Esophagus squamous epithelium (tissue), 5 donors: ENCODE measurements at regions not wholly inside any gene's neighbourhood (a gene's known extent, or its start where the extent isn't known, plus 50 kb on each side); places are given as distances from the start of the nearest gene placed in this dataset.
"Not testable (repeated sequence)": the region's sequence is repeated elsewhere in the genome, so short reads cannot be mapped to it uniquely, and the experiment has no call there.

Source experiments
- DNase-seq: peaks from one replicate; lab custom pipeline; 2025; lab: John Stamatoyannopoulos, UW
- H3K27ac ChIP-seq, 4 donors: fragments of 200-600 bp; sonication (generic); one replicate each; pipeline ENCODE4 v1.5.1; 2016 to 2019; ENCODE audit warnings: mild to moderate bottlenecking in 1 of 4
- H3K27me3 ChIP-seq, 4 donors: fragments of 200-600 bp; sonication (generic); 1 replicate in 3 of 4; 2 replicates in 1 of 4; pipeline versions ENCODE4 v1.5.1 to v1.6.0; 2017 to 2021; ENCODE audit warnings: antibody characterized with exemption in 1 of 4
- H3K36me3 ChIP-seq, 3 donors: fragments of 200-600 bp; sonication (generic); one replicate each; pipeline ENCODE4 v1.5.1; 2016 to 2019
- H3K4me1 ChIP-seq, 3 donors: fragments of 200-600 bp; sonication (generic); one replicate each; pipeline ENCODE4 v1.5.1; 2017 to 2019
- H3K4me3 ChIP-seq, 4 donors: fragments of 200-600 bp; sonication (generic); 1 replicate in 3 of 4; 2 replicates in 1 of 4; pipeline ENCODE4 v1.5.1; 2016 to 2019; ENCODE audit warnings: mild to moderate bottlenecking in 2 of 4, moderate library complexity in 1 of 4
- H3K9me3 ChIP-seq, 3 donors: fragments of 200-600 bp; sonication (generic); one replicate each; pipeline ENCODE4 v1.5.1; 2016 to 2019
- CTCF ChIP-seq, 6 experiments: fragments of 450-650 bp in 4 of 6; fragments of 200-600 bp in 2 of 6; sonication (generic) in 2 of 6; IDR thresholded peaks; one replicate each; pipeline ENCODE4 v1.5.1; 2016 to 2019; ENCODE audit warnings: antibody characterized with exemption in 6 of 6, mild to moderate bottlenecking in 4 of 6, moderate library complexity in 4 of 6
- POLR2A ChIP-seq, 4 donors: fragments of 450-650 bp; IDR thresholded peaks; one replicate each; pipeline ENCODE4 v1.6.1; 2017; ENCODE audit warnings: antibody characterized with exemption in 4 of 4, mild to moderate bottlenecking in 4 of 4, moderate library complexity in 3 of 4
- WGBS, 2 donors: methylation state at CpG; one replicate each; pipeline ENCODE4 v1.1.5; 2018; 5-methylcytosine and 5-hydroxymethylcytosine counted together
- intact Hi-C: fragments of 100-400 bp; cut with DNase I; formaldehyde crosslinking; loops from one replicate; pipeline ENCODE4 v1.15.0; 2022
- donor health status: DM: yes; HTN: yes; CAD: no.

DNA sequence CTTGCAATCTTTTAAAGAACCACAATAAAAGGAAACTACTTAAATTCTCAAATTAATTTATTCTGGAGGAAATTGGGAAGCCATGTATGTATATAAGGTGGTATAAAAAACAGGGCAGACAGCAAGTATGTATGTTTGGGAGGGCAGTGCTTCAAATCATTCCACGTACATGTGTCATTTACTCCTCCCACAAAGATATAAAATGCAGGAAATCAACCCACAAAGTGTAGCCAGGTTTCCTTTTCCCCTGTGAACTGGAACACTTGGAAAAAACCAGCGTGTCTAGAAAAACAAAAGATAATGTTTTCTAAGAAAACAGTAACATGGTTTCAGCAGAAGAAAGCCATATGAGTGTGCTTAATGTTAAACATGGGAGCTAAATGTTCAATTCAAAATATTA is 156.7 kb upstream of the FAM47A start:
- intact Hi-C loops, result no loop called here
- Histone ChIP-seq H3K9me3 (no peaks in the 10 kb centered on the region), H3K36me3 (no peaks in the 10 kb centered on the region), H3K4me1 (no peaks in the 10 kb centered on the region), H3K27ac (no peak overlapping the region), H3K4me3 (no peak overlapping the region), H3K27me3 (no peaks in the 10 kb centered on the region)
- WGBS, 2 donors, result 6 to 21% methylated on average over 2 of the region's 2 CpGs
- DNase-seq, result no peak
- no peak for TF ChIP-seq POLR2A (IDR thresholded peaks at IDR 0.05)
- no peak for TF ChIP-seq CTCF (IDR thresholded peaks at IDR 0.05)

GRCh38 chrX:34279866-34280560 is 147.9 kb upstream of the FAM47A start:
- no peaks in the 10 kb centered on the region for H3K9me3 ChIP-seq
- H3K4me3 ChIP-seq, result no peak overlapping the region
- no peak overlapping the region for H3K27ac ChIP-seq
- no peaks in the 10 kb centered on the region for H3K4me1 ChIP-seq
- TF ChIP-seq POLR2A (IDR thresholded peaks at IDR 0.05) (no peak), CTCF (IDR thresholded peaks at IDR 0.05) (no peak)
- no peaks in the 10 kb centered on the region for H3K27me3 ChIP-seq
- H3K36me3 ChIP-seq, result no peaks in the 10 kb centered on the region
- 51 to 79% methylated on average over 5 of the region's 5 CpGs for WGBS, 2 donors
- intact Hi-C loops, result no loop called here
- no peak for DNase-seq

DNA sequence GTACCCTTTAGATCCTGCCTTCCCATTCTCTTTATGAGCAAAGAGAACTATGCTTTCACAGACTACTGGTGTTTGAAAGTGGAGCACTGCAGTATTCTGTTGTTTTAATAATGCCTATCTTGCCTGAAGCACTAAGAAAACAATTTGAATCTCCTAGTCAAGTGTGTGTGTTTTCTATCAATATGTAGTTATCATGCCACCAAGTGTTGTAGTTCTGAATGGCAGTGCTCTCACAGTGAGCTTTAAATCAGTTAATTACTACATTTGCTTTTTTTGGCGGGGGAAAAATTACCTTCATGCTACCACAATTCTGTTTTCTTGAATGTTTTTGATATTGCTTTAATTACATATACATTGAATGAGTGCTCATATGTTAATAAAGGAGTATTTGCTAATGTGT is 143.6 kb upstream of the FAM47A start:
- no peaks in the 10 kb centered on the region for H3K27me3 ChIP-seq
- no peaks in the 10 kb centered on the region for H3K4me1 ChIP-seq
- TF ChIP-seq CTCF (IDR thresholded peaks at IDR 0.05) (no peak), POLR2A (IDR thresholded peaks at IDR 0.05) (no peak)
- no peaks in the 10 kb centered on the region for H3K9me3 ChIP-seq
- DNase-seq, result no peak
- no peaks in the 10 kb centered on the region for H3K36me3 ChIP-seq
- WGBS, 2 donors, result 0 to 17% methylated on average over 1 of the region's 1 CpG
- no peak overlapping the region for H3K4me3 ChIP-seq
- H3K27ac ChIP-seq, result no peak overlapping the region
- intact Hi-C loops, result no loop called here

DNA sequence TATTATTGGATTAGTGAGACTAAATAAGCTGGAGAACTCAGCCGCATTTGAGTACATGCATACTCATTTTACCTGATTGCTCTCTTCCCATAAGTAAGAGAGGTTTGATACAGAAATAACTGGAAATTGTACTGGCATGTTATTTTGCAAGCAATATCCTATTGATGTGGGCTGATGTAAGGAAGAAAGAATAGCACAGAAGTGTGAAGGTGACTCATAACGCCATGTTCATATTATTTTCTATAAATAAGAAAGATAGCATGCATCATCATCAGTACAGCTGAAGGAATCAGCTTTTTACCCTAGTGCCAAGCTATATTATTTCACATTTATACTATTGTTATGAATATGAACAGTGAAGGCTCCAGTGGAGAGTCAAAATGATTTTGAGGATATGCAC is 138.3 kb upstream of the FAM47A start:
- no peaks in the 10 kb centered on the region for H3K36me3 ChIP-seq
- TF ChIP-seq POLR2A (IDR thresholded peaks at IDR 0.05) (no peak), CTCF (IDR thresholded peaks at IDR 0.05) (no peak)
- 58 to 85% methylated on average over 2 of the region's 2 CpGs for WGBS, 2 donors

GRCh38 chrX:34238896-34239295 is 106.8 kb upstream of the FAM47A start:
- no peaks in the 10 kb centered on the region for H3K27me3 ChIP-seq
- no peaks in the 10 kb centered on the region for H3K36me3 ChIP-seq
- H3K4me1 ChIP-seq, result no peaks in the 10 kb centered on the region
- H3K9me3 ChIP-seq, result no peaks in the 10 kb centered on the region
- H3K27ac ChIP-seq, result no peak overlapping the region
- TF ChIP-seq POLR2A (IDR thresholded peaks at IDR 0.05) (no peak), CTCF (IDR thresholded peaks at IDR 0.05) (no peak)
- no peak overlapping the region for H3K4me3 ChIP-seq
- intact Hi-C loops, result no loop called here
- 52 to 55% methylated on average over 4 of the region's 4 CpGs for whole genome bisulfite sequencing, 2 donors
- no peak for DNase-seq

More for the DNA sequence above, 138.3 kb upstream of the FAM47A start:
- Histone ChIP-seq H3K4me3 (no peak overlapping the region), H3K4me1 (no peaks in the 10 kb centered on the region), H3K27me3 (no peaks in the 10 kb centered on the region), H3K27ac (no peak overlapping the region), H3K9me3 (no peaks in the 10 kb centered on the region)
- DNase-seq, result no peak
- intact Hi-C loops, result no loop called here

GRCh38 chrX:34230156-34230555 is 98.0 kb upstream of the FAM47A start:
- intact Hi-C loops, H3K36me3 ChIP-seq, H3K9me3 ChIP-seq, DNase-seq, H3K27ac ChIP-seq, H3K4me1 ChIP-seq, H3K27me3 ChIP-seq, H3K4me3 ChIP-seq: not testable (repeated sequence)
- 53 to 68% methylated on average over 5 to 6 of the region's 6 CpGs for WGBS, 2 donors
